GM23338 (cell line): ENCODE measurements at regions not wholly inside any gene's neighbourhood (a gene's known extent, or its start where the extent isn't known, plus 50 kb on each side); places are given as distances from the start of the nearest gene placed in this dataset.

Experiments used
- ATAC-seq: fragments of 200-7000 bp; cut with Tn5 transposase; 3 replicates; pipeline ENCODE4 v1.9.1; 2020
- DNase-seq: peaks from one replicate; pipeline ENCODE4 v3.0.0-alpha.2; 2015; ENCODE audit warnings: low spot score
- H2AFZ ChIP-seq: fragments of 200-600 bp; sonication (generic); 2 replicates; pipeline ENCODE4 v1.8.0; 2016; ENCODE audit warnings: antibody characterized with exemption, mild to moderate bottlenecking, moderate library complexity
- H3F3A ChIP-seq: fragments of 200-600 bp; sonication (generic); replicated peaks from 2 replicates; pipeline ENCODE4 v1.8.0; 2017; ENCODE audit warnings: antibody characterized with exemption, mixed run types, low read depth
- H3K27ac ChIP-seq: fragments of 200-600 bp; sonication (generic); 2 replicates; pipeline ENCODE4 v1.6.1; 2016; ENCODE audit warnings: low read depth
- H3K27me3 ChIP-seq: fragments of 200-600 bp; sonication (generic); 2 replicates; pipeline ENCODE4 v1.8.0; 2016; ENCODE audit warnings: mild to moderate bottlenecking, mixed run types, moderate library complexity; ENCODE audit not compliant: insufficient read depth
- H3K36me3 ChIP-seq: fragments of 200-600 bp; sonication (generic); 2 replicates; pipeline ENCODE4 v1.8.0; 2016; ENCODE audit warnings: mild to moderate bottlenecking; ENCODE audit not compliant: insufficient read depth
- H3K4me1 ChIP-seq: fragments of 200-600 bp; sonication (generic); 2 replicates; pipeline ENCODE4 v1.8.0; 2016; ENCODE audit warnings: mild to moderate bottlenecking, moderate library complexity; ENCODE audit not compliant: insufficient read depth
- H3K4me2 ChIP-seq: fragments of 200-600 bp; sonication (generic); 2 replicates; pipeline ENCODE4 v1.7.1; 2017; ENCODE audit warnings: mixed run types
- H3K4me3 ChIP-seq: fragments of 200-600 bp; sonication (generic); 2 replicates; pipeline ENCODE4 v1.6.1; 2016; ENCODE audit warnings: mixed run types
- H3K79me2 ChIP-seq: fragments of 200-600 bp; sonication (generic); replicated peaks from 2 replicates; pipeline ENCODE4 v1.8.0; 2017; ENCODE audit warnings: mild to moderate bottlenecking; ENCODE audit not compliant: insufficient read depth
- H3K9me2 ChIP-seq: fragments of 200-600 bp; sonication (generic); 2 replicates; pipeline ENCODE4 v1.8.0; 2017; ENCODE audit not compliant: insufficient read depth
- H4K20me1 ChIP-seq: fragments of 200-600 bp; sonication (generic); replicated peaks from 2 replicates; pipeline ENCODE4 v1.8.0; 2017; ENCODE audit warnings: mild to moderate bottlenecking; ENCODE audit not compliant: insufficient read depth
- H3K27ac Mint-ChIP-seq: 2 replicates; pipeline ENCODE4 v1.8.0; 2020; ENCODE audit warnings: inconsistent platforms, mild to moderate bottlenecking, moderate library complexity, mixed read lengths
- H3K27me3 Mint-ChIP-seq: 3 replicates; pipeline ENCODE4 v1.8.0; 2022; ENCODE audit warnings: low read depth, mild to moderate bottlenecking, moderate library complexity, mixed read lengths, inconsistent platforms; ENCODE audit not compliant: insufficient read depth, poor library complexity
- H3K36me3 Mint-ChIP-seq: 3 replicates; pipeline ENCODE4 v1.8.0; 2021; ENCODE audit warnings: low read depth, mild to moderate bottlenecking, inconsistent platforms, moderate library complexity, mixed read lengths
- H3K4me1 Mint-ChIP-seq: 3 replicates; pipeline ENCODE4 v1.8.0; 2020; ENCODE audit warnings: mild to moderate bottlenecking, inconsistent platforms, mixed read lengths
- H3K4me3 Mint-ChIP-seq: 3 replicates; pipeline ENCODE4 v1.8.0; 2021; ENCODE audit warnings: moderate library complexity, mild to moderate bottlenecking, inconsistent platforms, mixed read lengths
- H3K9me3 Mint-ChIP-seq: 3 replicates; pipeline ENCODE4 v1.8.0; 2020; ENCODE audit warnings: moderate library complexity, mild to moderate bottlenecking, inconsistent platforms, mixed read lengths
- CREB1 ChIP-seq: fragments of 250-450 bp; sonication (Bioruptor Pico); IDR thresholded peaks from 2 replicates; pipeline ENCODE4 v1.5.0; 2020; ENCODE audit warnings: low read depth, mild to moderate bottlenecking, moderate library complexity
- ETS1 ChIP-seq: IDR thresholded peaks from 2 replicates; pipeline ENCODE4 v1.6.1; 2016; ENCODE audit warnings: antibody characterized with exemption
- EZH2 ChIP-seq: fragments of 200-600 bp; sonication (generic); IDR thresholded peaks from one replicate; pipeline ENCODE4 v1.8.0; 2017; ENCODE audit warnings: antibody characterized with exemption, mild to moderate bottlenecking, low read depth; ENCODE audit not compliant: unreplicated experiment
- JUNB ChIP-seq: IDR thresholded peaks from one replicate; pipeline ENCODE4 v1.6.1; 2016; ENCODE audit warnings: antibody characterized with exemption; ENCODE audit not compliant: unreplicated experiment
- NANOG ChIP-seq: IDR thresholded peaks from 2 replicates; pipeline ENCODE4 v1.6.1; 2016; ENCODE audit warnings: antibody characterized with exemption, borderline replicate concordance
- POLR2AphosphoS5 ChIP-seq: IDR thresholded peaks from 2 replicates; pipeline ENCODE4 v1.6.1; 2016; ENCODE audit warnings: antibody characterized with exemption, low read depth
- STAT1 ChIP-seq: IDR thresholded peaks from one replicate; pipeline ENCODE4 v1.6.1; 2016; ENCODE audit warnings: antibody characterized with exemption; ENCODE audit not compliant: unreplicated experiment
- ZNF114 ChIP-seq: fragments of 250-450 bp; sonication (Bioruptor Pico); IDR thresholded peaks from 2 replicates; pipeline ENCODE4 v1.5.0; 2020; ENCODE audit warnings: mild to moderate bottlenecking, moderate library complexity
- ZNF462 ChIP-seq: fragments of 250-450 bp; sonication (Bioruptor Pico); IDR thresholded peaks from 2 replicates; pipeline ENCODE4 v1.5.0; 2020; ENCODE audit warnings: mild to moderate bottlenecking, moderate library complexity

- TF ChIP-seq ZNF462 (CRISPR knock-in tag): no peak
Measured at GRCh38 chr6:153931431-153931830, 107.6 kb upstream of the OPRM1 start (continued).

- H3K9me3 Mint-ChIP-seq: no peaks in the 10 kb centered on the region; the same call in 2 of the 3 replicates
- no peak overlapping the region for H3K4me3 ChIP-seq
- H3K4me2 ChIP-seq: no peak overlapping the region
- no peak overlapping the region for H3K27ac ChIP-seq
- ATAC-seq (no peak), DNase-seq (no peak)
- no peaks in the 10 kb centered on the region for H3K36me3 ChIP-seq
- no peaks in the 10 kb centered on the region for H3K79me2 ChIP-seq
- no peak overlapping the region for H3K27ac Mint-ChIP-seq
- no peaks in the 10 kb centered on the region for H4K20me1 ChIP-seq
- no peak overlapping the region for H2AFZ ChIP-seq
- H3K4me3 Mint-ChIP-seq: no peak overlapping the region
- H3K4me1 Mint-ChIP-seq: no peaks in the 10 kb centered on the region
- H3K27me3 Mint-ChIP-seq: no peaks in the 10 kb centered on the region
- no peaks in the 10 kb centered on the region for H3K4me1 ChIP-seq
- TF ChIP-seq EZH2 (no peak), ZNF462 (CRISPR knock-in tag) (no peak), NANOG (no peak), ZNF114 (CRISPR knock-in tag) (no peak), STAT1 (no peak), JUNB (no peak), CREB1 (no peak), POLR2AphosphoS5 (no peak), ETS1 (no peak)
- no peaks in the 10 kb centered on the region for H3F3A ChIP-seq
- no peaks in the 10 kb centered on the region for H3K27me3 ChIP-seq
- H3K36me3 Mint-ChIP-seq: no peaks in the 10 kb centered on the region
- no peaks in the 10 kb centered on the region for H3K9me2 ChIP-seq
Measured at GRCh38 chr6:153927867-153928266, 111.2 kb upstream of the OPRM1 start.
